IMR-90 (cell line): ENCODE measurements at regions not wholly inside any gene's neighbourhood (a gene's known extent, or its start where the extent isn't known, plus 50 kb on each side); places are given as distances from the start of the nearest gene placed in this dataset.

ENCODE experiments used
- CTCF ChIP-seq: conservative IDR thresholded peaks from 2 replicates; pipeline ENCODE4 v1.5.1; 2012; ENCODE audit warnings: mild to moderate bottlenecking, low read depth, low read length, improper control_type of control experiment
- POLR2A ChIP-seq: IDR thresholded peaks from 2 replicates; pipeline ENCODE4 v1.6.1; 2012; ENCODE audit warnings: mild to moderate bottlenecking, low read depth, low read length
- RCOR1 ChIP-seq: IDR thresholded peaks from 2 replicates; pipeline ENCODE4 v1.6.1; 2012; ENCODE audit warnings: mild to moderate bottlenecking, low read length, improper control_type of control experiment; ENCODE audit not compliant: insufficient replicate concordance

GRCh38 chr2:60634438-60634837 is 81.0 kb upstream of the BCL11A start:
- TF ChIP-seq CTCF (no peak), POLR2A (no peak), RCOR1 (no peak)
